ENCODE measurements at regions not wholly inside any gene's neighbourhood (a gene's known extent, or its start where the extent isn't known, plus 50 kb on each side); places are given as distances from the start of the nearest gene placed in this dataset.

GRCh38 chr1:222161676-222162075, 386.2 kb downstream of the HHIPL2 start:
- no peak for DNase-seq

- DNase-seq: no peak
These were observed 390.3 kb downstream of the HHIPL2 start for GRCh38 chr1:222157612-222158011.

- DNase-seq: no peak
These were observed 398.3 kb upstream of the DUSP10 start for GRCh38 chr1:222140206-222140605.

- no peak for DNase-seq
These were observed 396.2 kb upstream of the DUSP10 start for GRCh38 chr1:222138095-222138494.

GRCh38 chr1:222136869-222137268, 395.0 kb upstream of the DUSP10 start:
- no peak for DNase-seq

DNA sequence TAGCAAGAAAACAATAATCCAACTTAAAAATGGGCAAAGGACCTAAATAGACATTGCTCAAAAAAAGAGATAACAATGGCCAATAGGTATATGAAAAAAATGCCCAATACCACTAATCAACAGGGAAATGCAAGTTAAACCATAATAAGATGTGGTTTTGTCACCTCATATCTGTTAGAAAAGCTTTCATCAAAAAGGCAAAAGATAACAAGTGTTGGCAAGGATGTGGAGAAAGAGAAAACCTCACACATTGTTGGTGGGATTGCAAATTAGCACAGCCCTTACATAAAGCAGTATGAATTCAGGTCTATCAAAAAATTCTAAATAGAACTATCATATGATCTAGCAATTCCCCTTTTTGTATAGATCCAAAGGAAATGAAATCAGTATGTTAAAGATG, 387.2 kb upstream of the DUSP10 start:
- DNase-seq: no peak

GRCh38 chr1:222127526-222128152, 385.8 kb upstream of the DUSP10 start:
- DNase-seq: no peak

GRCh38 chr1:222127096-222127495, 385.2 kb upstream of the DUSP10 start:
- DNase-seq: no peak

GRCh38 chr1:222126052-222126451, 384.2 kb upstream of the DUSP10 start:
- DNase-seq: no peak

DNA sequence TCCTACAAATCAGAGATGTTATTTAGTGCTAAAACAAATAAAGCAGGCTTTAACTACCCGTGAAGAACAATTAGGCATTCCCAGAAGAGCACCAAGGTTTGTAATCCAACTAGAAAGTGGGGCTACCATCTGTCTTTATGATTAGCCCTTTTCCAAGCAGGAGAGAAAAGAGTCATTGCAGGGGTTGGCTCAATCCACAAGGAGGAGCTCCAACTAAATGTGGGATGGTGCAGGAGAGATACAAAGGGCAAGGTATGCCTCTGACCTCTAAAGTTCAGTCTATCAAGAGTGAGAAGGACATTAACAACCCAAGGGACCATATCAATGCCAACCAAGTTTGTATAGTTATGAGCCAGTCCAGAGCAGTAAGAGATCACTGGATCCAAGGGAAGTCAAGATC, 382.7 kb upstream of the DUSP10 start:
- DNase-seq: no peak

GRCh38 chr1:222123111-222123510, 381.2 kb upstream of the DUSP10 start:
- DNase-seq: no peak

- DNase-seq: no peak
These were observed 375.9 kb upstream of the DUSP10 start for GRCh38 chr1:222117809-222118208.

DNA sequence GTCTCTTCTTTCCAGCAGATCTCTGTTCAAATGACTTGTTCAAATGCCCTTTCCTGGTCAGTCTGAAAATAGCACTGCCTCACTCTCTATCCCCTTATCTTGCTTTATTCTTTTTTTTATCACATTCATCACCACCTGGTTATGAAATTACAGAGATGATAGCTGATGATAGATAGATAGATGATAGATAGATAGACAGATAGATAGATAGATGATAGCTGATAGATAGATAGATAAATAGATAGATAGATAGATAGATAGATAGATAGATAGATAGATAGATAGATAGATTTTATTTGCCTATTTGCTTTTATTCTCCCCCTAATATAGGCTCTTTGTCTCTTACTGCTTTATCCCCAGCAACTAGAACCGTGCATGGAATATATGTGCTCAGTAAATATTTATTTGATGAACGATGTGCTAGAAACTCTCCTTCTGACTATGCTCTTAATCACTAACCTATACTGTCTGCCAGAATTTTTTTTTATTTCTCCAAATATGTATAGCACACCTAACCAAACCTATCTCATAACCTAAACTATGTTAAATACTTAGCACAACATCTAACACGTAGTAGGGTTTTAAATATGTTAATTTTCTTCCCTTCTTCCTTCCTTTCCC, 372.8 kb upstream of the DUSP10 start:
- DNase-seq: no peak

- no peak for DNase-seq
These were observed 367.9 kb upstream of the DUSP10 start for GRCh38 chr1:222109836-222110235.

- DNase-seq: no peak
These were observed 366.1 kb upstream of the DUSP10 start for GRCh38 chr1:222107975-222108374.

DNA sequence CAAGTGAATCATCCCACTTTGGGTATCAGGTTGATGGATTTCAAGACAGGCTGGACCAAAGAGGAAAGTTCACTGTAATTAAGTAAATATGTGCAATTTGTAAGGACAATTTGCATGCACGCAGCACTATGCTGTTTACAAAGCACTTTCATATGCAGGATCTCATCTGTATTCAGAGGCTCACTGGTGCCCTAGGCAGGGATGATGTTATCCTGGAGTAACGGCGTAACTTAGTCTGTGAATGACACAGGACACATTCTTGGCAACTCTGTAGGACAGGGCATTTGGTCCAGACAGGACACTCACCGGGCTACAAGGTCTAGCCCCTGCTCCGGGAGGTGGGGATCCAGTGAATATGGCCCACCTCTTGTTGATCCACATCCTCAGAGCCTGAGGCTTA, 365.4 kb upstream of the DUSP10 start:
- DNase-seq: no peak

GRCh38 chr1:222106377-222106776, 364.5 kb upstream of the DUSP10 start:
- DNase-seq: no peak

GRCh38 chr1:222105861-222106260, 364.0 kb upstream of the DUSP10 start:
- DNase-seq: no peak

- no peak for DNase-seq
These were observed 363.5 kb upstream of the DUSP10 start for GRCh38 chr1:222105393-222105737.

GRCh38 chr1:222104694-222105392, 363.0 kb upstream of the DUSP10 start:
- no peak for DNase-seq

DNA sequence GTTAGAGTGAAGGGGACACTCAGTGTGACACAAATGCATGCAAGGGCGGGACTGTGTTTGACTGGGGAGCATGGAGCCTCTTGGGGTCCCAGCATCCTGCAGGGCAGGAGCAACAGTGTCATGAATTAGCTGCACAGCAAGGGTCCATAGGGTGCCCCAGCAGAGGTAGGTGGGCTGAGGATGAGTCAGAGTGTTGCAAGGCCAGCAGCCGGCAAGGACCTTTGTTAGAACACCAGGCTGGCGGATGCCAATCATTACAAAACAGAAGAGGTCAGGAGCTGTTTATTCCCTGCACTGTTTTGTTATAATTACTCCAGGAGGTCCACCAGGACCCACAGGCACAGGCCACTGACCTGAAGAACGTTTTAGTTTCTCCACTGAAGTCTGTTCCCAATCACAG, 362.2 kb upstream of the DUSP10 start:
- no peak for DNase-seq

- DNase-seq: no peak
These were observed 357.9 kb upstream of the DUSP10 start for GRCh38 chr1:222099746-222100145.

- no peak for DNase-seq
These were observed 356.5 kb upstream of the DUSP10 start for GRCh38 chr1:222098404-222098803.

GRCh38 chr1:222097588-222097987, 355.7 kb upstream of the DUSP10 start:
- DNase-seq: no peak

GRCh38 chr1:222096883-222097282, 355.0 kb upstream of the DUSP10 start:
- DNase-seq: no peak
